ENCODE measurements at regions not wholly inside any gene's neighbourhood (a gene's known extent, or its start where the extent isn't known, plus 50 kb on each side); places are given as distances from the start of the nearest gene placed in this dataset.

- no peak overlapping the region for H3K4me3 Mint-ChIP-seq
- H3K27me3 Mint-ChIP-seq = no peaks in the 10 kb centered on the region
- no peak overlapping the region for H3K27ac Mint-ChIP-seq
- H3K36me3 Mint-ChIP-seq (ENCODE audit: low read depth) = no peaks in the 10 kb centered on the region
- ATAC-seq (no peak), DNase-seq (no peak)
- H3K9me3 ChIP-seq (ENCODE audit: control insufficient read depth, low read length, poor library complexity, severe bottlenecking) = no peaks in the 10 kb centered on the region
- no peaks in the 10 kb centered on the region for H3K4me1 Mint-ChIP-seq
These were observed 481.0 kb downstream of the TNS1 start for GRCh38 chr2:217521820-217522219.

GRCh38 chr2:217520356-217521010 is 482.3 kb downstream of the TNS1 start:
- H3K4me3 Mint-ChIP-seq = no peak overlapping the region
- H3K36me3 Mint-ChIP-seq (ENCODE audit: low read depth) = no peaks in the 10 kb centered on the region
- ATAC-seq (no peak), DNase-seq (no peak)
- no peaks in the 10 kb centered on the region for H3K9me3 ChIP-seq (ENCODE audit: control insufficient read depth, low read length, poor library complexity, severe bottlenecking)
- no peaks in the 10 kb centered on the region for H3K4me1 Mint-ChIP-seq
- no peak overlapping the region for H3K27ac Mint-ChIP-seq
- H3K27me3 Mint-ChIP-seq = no peaks in the 10 kb centered on the region

GRCh38 chr2:217517402-217517801 is 485.4 kb downstream of the TNS1 start:
- no peak for DNase-seq
- no peaks in the 10 kb centered on the region for H3K9me3 ChIP-seq (ENCODE audit: control insufficient read depth, low read length, poor library complexity, severe bottlenecking)
- Mint-ChIP-seq H3K27me3 (no peaks in the 10 kb centered on the region), H3K27ac (no peak overlapping the region), H3K4me3 (no peak overlapping the region), H3K36me3 (ENCODE audit: low read depth) (no peaks in the 10 kb centered on the region), H3K4me1 (peaks cover 4% of the 10 kb centered on the region)
- ATAC-seq = no peak

- Mint-ChIP-seq H3K27me3 (peaks cover 12% of the 10 kb centered on the region), H3K36me3 (ENCODE audit: low read depth) (peaks cover 2% of the 10 kb centered on the region), H3K27ac (no peak overlapping the region), H3K4me3 (no peak overlapping the region), H3K4me1 (peaks cover 4% of the 10 kb centered on the region)
- DNase-seq (no peak), ATAC-seq (no peak)
- H3K9me3 ChIP-seq (ENCODE audit: control insufficient read depth, low read length, poor library complexity, severe bottlenecking) = no peaks in the 10 kb centered on the region
These were observed 487.0 kb downstream of the TNS1 start for GRCh38 chr2:217515615-217516309.

- Mint-ChIP-seq H3K27me3 (peaks cover 24% of the 10 kb centered on the region), H3K27ac (no peak overlapping the region), H3K4me1 (peaks cover 4% of the 10 kb centered on the region), H3K36me3 (ENCODE audit: low read depth) (peaks cover 5% of the 10 kb centered on the region), H3K4me3 (no peak overlapping the region)
- no peak for DNase-seq
- ATAC-seq = no peak
- no peaks in the 10 kb centered on the region for H3K9me3 ChIP-seq (ENCODE audit: control insufficient read depth, low read length, poor library complexity, severe bottlenecking)
These were observed 489.5 kb downstream of the TNS1 start for GRCh38 chr2:217513258-217513657.

GRCh38 chr2:217512728-217513127 is 490.1 kb downstream of the TNS1 start:
- Mint-ChIP-seq H3K4me1 (peaks cover 4% of the 10 kb centered on the region), H3K27ac (no peak overlapping the region), H3K27me3 (peaks cover 24% of the 10 kb centered on the region), H3K36me3 (ENCODE audit: low read depth) (peaks cover 7% of the 10 kb centered on the region), H3K4me3 (no peak overlapping the region)
- no peak for ATAC-seq
- DNase-seq = no peak
- H3K9me3 ChIP-seq (ENCODE audit: control insufficient read depth, low read length, poor library complexity, severe bottlenecking) = no peaks in the 10 kb centered on the region

GRCh38 chr2:217512259-217512658 is 490.5 kb downstream of the TNS1 start:
- peaks cover 24% of the 10 kb centered on the region for H3K27me3 Mint-ChIP-seq
- H3K4me1 Mint-ChIP-seq = peaks cover 4% of the 10 kb centered on the region
- no peak overlapping the region for H3K27ac Mint-ChIP-seq
- no peak for DNase-seq
- no peaks in the 10 kb centered on the region for H3K9me3 ChIP-seq (ENCODE audit: control insufficient read depth, low read length, poor library complexity, severe bottlenecking)
- no peak for ATAC-seq
- H3K36me3 Mint-ChIP-seq (ENCODE audit: low read depth) = peaks cover 8% of the 10 kb centered on the region
- H3K4me3 Mint-ChIP-seq = no peak overlapping the region

GRCh38 chr2:217511850-217512249 is 490.9 kb downstream of the TNS1 start:
- peaks cover 24% of the 10 kb centered on the region for H3K27me3 Mint-ChIP-seq
- DNase-seq (no peak), ATAC-seq (no peak)
- no peaks in the 10 kb centered on the region for H3K9me3 ChIP-seq (ENCODE audit: control insufficient read depth, low read length, poor library complexity, severe bottlenecking)
- H3K36me3 Mint-ChIP-seq (ENCODE audit: low read depth) = peaks cover 8% of the 10 kb centered on the region
- peaks cover 4% of the 10 kb centered on the region for H3K4me1 Mint-ChIP-seq
- no peak overlapping the region for H3K4me3 Mint-ChIP-seq
- H3K27ac Mint-ChIP-seq = no peak overlapping the region

GRCh38 chr2:217510771-217511291 is 492.0 kb downstream of the TNS1 start:
- no peak for DNase-seq
- peaks cover 4% of the 10 kb centered on the region for H3K4me1 Mint-ChIP-seq
- ATAC-seq = no peak
- peaks cover 24% of the 10 kb centered on the region for H3K27me3 Mint-ChIP-seq
- H3K9me3 ChIP-seq (ENCODE audit: control insufficient read depth, low read length, poor library complexity, severe bottlenecking) = no peaks in the 10 kb centered on the region
- H3K36me3 Mint-ChIP-seq (ENCODE audit: low read depth) = peaks cover 8% of the 10 kb centered on the region
- no peak overlapping the region for H3K4me3 Mint-ChIP-seq
- H3K27ac Mint-ChIP-seq = no peak overlapping the region

GRCh38 chr2:217505303-217505702 is 497.5 kb downstream of the TNS1 start:
- DNase-seq = no peak
- H3K36me3 Mint-ChIP-seq (ENCODE audit: low read depth) = peaks cover 4% of the 10 kb centered on the region
- H3K27ac Mint-ChIP-seq = no peak overlapping the region
- ATAC-seq = no peak
- H3K9me3 ChIP-seq (ENCODE audit: control insufficient read depth, low read length, poor library complexity, severe bottlenecking) = no peaks in the 10 kb centered on the region
- H3K4me1 Mint-ChIP-seq = no peaks in the 10 kb centered on the region
- H3K4me3 Mint-ChIP-seq = no peak overlapping the region
- H3K27me3 Mint-ChIP-seq = peaks cover 8% of the 10 kb centered on the region

GRCh38 chr2:217501887-217502286 is 500.9 kb downstream of the TNS1 start:
- H3K4me1 Mint-ChIP-seq = no peaks in the 10 kb centered on the region

GRCh38 chr2:217497843-217498377 is 504.9 kb downstream of the TNS1 start:
- H3K27me3 Mint-ChIP-seq = no peaks in the 10 kb centered on the region
- no peak overlapping the region for H3K27ac Mint-ChIP-seq
- DNase-seq (no peak), ATAC-seq (no peak)
- H3K4me3 Mint-ChIP-seq = no peak overlapping the region
- H3K36me3 Mint-ChIP-seq (ENCODE audit: low read depth) = no peaks in the 10 kb centered on the region
- H3K4me1 Mint-ChIP-seq = no peaks in the 10 kb centered on the region
- H3K9me3 ChIP-seq (ENCODE audit: control insufficient read depth, low read length, poor library complexity, severe bottlenecking) = no peaks in the 10 kb centered on the region

More at GRCh38 chr2:217501887-217502286, 500.9 kb downstream of the TNS1 start:
- Mint-ChIP-seq H3K27ac (no peak overlapping the region), H3K4me3 (no peak overlapping the region), H3K27me3 (no peaks in the 10 kb centered on the region), H3K36me3 (ENCODE audit: low read depth) (no peaks in the 10 kb centered on the region)
- H3K9me3 ChIP-seq (ENCODE audit: control insufficient read depth, low read length, poor library complexity, severe bottlenecking) = no peaks in the 10 kb centered on the region
- ATAC-seq (no peak), DNase-seq (no peak)

- no peaks in the 10 kb centered on the region for H3K27me3 Mint-ChIP-seq
- H3K4me1 Mint-ChIP-seq = no peaks in the 10 kb centered on the region
- H3K9me3 ChIP-seq (ENCODE audit: control insufficient read depth, low read length, poor library complexity, severe bottlenecking) = no peaks in the 10 kb centered on the region
- no peak overlapping the region for H3K27ac Mint-ChIP-seq
- H3K36me3 Mint-ChIP-seq (ENCODE audit: low read depth) = no peaks in the 10 kb centered on the region
- no peak for DNase-seq
- H3K4me3 Mint-ChIP-seq = no peak overlapping the region
- ATAC-seq = no peak
These were observed 508.2 kb downstream of the TNS1 start for GRCh38 chr2:217494557-217494956.
